Right lobe of liver (tissue), 4 donors: ENCODE measurements at regions not wholly inside any gene's neighbourhood (a gene's known extent, or its start where the extent isn't known, plus 50 kb on each side); places are given as distances from the start of the nearest gene placed in this dataset.

ENCODE experiments used
- POLR2A ChIP-seq: fragments of 450-650 bp; IDR thresholded peaks from one replicate; pipeline ENCODE4 v1.6.1; 2017; ENCODE audit warnings: antibody characterized with exemption, mild to moderate bottlenecking
- TF ChIP-seq, protein P1 (sequence below), 4 donors: fragments of 200-600 bp in 3 of 4; fragments of 450-650 bp in 1 of 4; IDR thresholded peaks; one replicate each; pipeline versions ENCODE4 v1.5.1 to v1.8.0; 2016 to 2022; ENCODE audit warnings: antibody characterized with exemption in 4 of 4, mild to moderate bottlenecking in 2 of 4
- donor health status: DM: no; HTN: no; CAD: no.
- donor health status: DM: no; HTN: no; CAD: no.
- donor health status: DM: no; HTN: yes; CAD: no.

GRCh38 chr15:79595995-79596622 lies 164.0 kb downstream of the MINAR1 start:
- TF ChIP-seq, protein P1, sequence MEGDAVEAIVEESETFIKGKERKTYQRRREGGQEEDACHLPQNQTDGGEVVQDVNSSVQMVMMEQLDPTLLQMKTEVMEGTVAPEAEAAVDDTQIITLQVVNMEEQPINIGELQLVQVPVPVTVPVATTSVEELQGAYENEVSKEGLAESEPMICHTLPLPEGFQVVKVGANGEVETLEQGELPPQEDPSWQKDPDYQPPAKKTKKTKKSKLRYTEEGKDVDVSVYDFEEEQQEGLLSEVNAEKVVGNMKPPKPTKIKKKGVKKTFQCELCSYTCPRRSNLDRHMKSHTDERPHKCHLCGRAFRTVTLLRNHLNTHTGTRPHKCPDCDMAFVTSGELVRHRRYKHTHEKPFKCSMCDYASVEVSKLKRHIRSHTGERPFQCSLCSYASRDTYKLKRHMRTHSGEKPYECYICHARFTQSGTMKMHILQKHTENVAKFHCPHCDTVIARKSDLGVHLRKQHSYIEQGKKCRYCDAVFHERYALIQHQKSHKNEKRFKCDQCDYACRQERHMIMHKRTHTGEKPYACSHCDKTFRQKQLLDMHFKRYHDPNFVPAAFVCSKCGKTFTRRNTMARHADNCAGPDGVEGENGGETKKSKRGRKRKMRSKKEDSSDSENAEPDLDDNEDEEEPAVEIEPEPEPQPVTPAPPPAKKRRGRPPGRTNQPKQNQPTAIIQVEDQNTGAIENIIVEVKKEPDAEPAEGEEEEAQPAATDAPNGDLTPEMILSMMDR (IDR thresholded peaks at IDR 0.05): peak; percentile 90 to 96 (median 94)
- TF ChIP-seq POLR2A: no peak
